LNCaP clone FGC (cell line): ENCODE measurements at regions not wholly inside any gene's neighbourhood (a gene's known extent, or its start where the extent isn't known, plus 50 kb on each side); places are given as distances from the start of the nearest gene placed in this dataset.
"Not testable (repeated sequence)": the region's sequence is repeated elsewhere in the genome, so short reads cannot be mapped to it uniquely, and the experiment has no call there.

Source experiments
- DNase-seq: peaks from one replicate; pipeline ENCODE4 v3.0.0-alpha.2; 2011; ENCODE audit warnings: low read depth
- H3K4me3 ChIP-seq: 2 replicates; pipeline ENCODE4 v1.5.1; 2011; ENCODE audit warnings: mild to moderate bottlenecking, low read depth, low read length, control low read depth
- CTCF ChIP-seq: IDR thresholded peaks from 2 replicates; pipeline ENCODE4 v1.5.1; 2012; ENCODE audit warnings: mild to moderate bottlenecking; ENCODE audit not compliant: control insufficient read depth, insufficient read depth; ENCODE audit errors: extremely low read depth

- H3K4me3 ChIP-seq = no peak overlapping the region
- TF ChIP-seq CTCF = no peak
- no peak for DNase-seq
Observed at GRCh38 chr13:65593298-65593874, 1636.8 kb downstream of the PCDH9 start.

GRCh38 chr13:65592731-65593130 lies 1637.4 kb downstream of the PCDH9 start:
- H3K4me3 ChIP-seq = no peak overlapping the region
- TF ChIP-seq CTCF = no peak
- no peak for DNase-seq

GRCh38 chr13:65585346-65585745 lies 1644.8 kb downstream of the PCDH9 start:
- DNase-seq = no peak
- no peak for TF ChIP-seq CTCF
- H3K4me3 ChIP-seq = no peak overlapping the region

GRCh38 chr13:65584126-65584525 lies 1646.0 kb downstream of the PCDH9 start:
- no peak overlapping the region for H3K4me3 ChIP-seq
- no peak for TF ChIP-seq CTCF
- no peak for DNase-seq

- no peak overlapping the region for H3K4me3 ChIP-seq
- DNase-seq = no peak
- no peak for TF ChIP-seq CTCF
Observed at GRCh38 chr13:65582160-65582559, 1648.0 kb downstream of the PCDH9 start.

- H3K4me3 ChIP-seq, DNase-seq: not testable (repeated sequence)
Observed at GRCh38 chr13:65564561-65564960, 1665.6 kb downstream of the PCDH9 start.

- no peak overlapping the region for H3K4me3 ChIP-seq
Observed at GRCh38 chr13:65562305-65562704, 1667.8 kb downstream of the PCDH9 start.

More at GRCh38 chr13:65562305-65562704, 1667.8 kb downstream of the PCDH9 start:
- TF ChIP-seq CTCF = no peak
- no peak for DNase-seq
